ENCODE measurements at regions not wholly inside any gene's neighbourhood (a gene's known extent, or its start where the extent isn't known, plus 50 kb on each side); places are given as distances from the start of the nearest gene placed in this dataset.

DNA sequence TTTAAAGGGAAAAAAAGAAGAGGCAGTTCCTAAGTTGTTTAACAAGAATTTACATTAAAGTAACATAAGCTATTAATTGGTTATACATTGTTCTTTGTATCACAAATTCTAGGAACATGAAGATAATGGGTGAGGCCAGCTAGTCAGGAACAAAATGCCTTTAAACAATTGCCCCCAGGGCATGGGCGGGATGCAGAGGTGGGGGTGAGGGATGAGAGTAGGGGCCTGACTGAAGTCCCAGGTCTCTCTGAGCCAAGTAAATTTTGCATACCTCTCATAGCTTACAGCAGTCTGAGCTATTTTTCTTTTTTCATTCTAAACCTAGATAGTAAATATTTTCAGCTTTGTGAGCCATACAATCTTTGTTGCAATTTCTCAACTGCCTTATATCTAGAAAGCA is 77.8 kb upstream of the RNU6-1 start:
- TF ChIP-seq ZNF416 (CRISPR knock-in tag; IDR thresholded peaks at IDR 0.05) (no peak), SP1 (CRISPR knock-in tag; conservative IDR thresholded peaks at IDR 0.05) (no peak)
- TF ChIP-seq, protein P1, sequence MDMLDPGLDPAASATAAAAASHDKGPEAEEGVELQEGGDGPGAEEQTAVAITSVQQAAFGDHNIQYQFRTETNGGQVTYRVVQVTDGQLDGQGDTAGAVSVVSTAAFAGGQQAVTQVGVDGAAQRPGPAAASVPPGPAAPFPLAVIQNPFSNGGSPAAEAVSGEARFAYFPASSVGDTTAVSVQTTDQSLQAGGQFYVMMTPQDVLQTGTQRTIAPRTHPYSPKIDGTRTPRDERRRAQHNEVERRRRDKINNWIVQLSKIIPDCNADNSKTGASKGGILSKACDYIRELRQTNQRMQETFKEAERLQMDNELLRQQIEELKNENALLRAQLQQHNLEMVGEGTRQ (CRISPR knock-in tag; IDR thresholded peaks at IDR 0.05) = no peak
- TF ChIP-seq, protein P2, sequence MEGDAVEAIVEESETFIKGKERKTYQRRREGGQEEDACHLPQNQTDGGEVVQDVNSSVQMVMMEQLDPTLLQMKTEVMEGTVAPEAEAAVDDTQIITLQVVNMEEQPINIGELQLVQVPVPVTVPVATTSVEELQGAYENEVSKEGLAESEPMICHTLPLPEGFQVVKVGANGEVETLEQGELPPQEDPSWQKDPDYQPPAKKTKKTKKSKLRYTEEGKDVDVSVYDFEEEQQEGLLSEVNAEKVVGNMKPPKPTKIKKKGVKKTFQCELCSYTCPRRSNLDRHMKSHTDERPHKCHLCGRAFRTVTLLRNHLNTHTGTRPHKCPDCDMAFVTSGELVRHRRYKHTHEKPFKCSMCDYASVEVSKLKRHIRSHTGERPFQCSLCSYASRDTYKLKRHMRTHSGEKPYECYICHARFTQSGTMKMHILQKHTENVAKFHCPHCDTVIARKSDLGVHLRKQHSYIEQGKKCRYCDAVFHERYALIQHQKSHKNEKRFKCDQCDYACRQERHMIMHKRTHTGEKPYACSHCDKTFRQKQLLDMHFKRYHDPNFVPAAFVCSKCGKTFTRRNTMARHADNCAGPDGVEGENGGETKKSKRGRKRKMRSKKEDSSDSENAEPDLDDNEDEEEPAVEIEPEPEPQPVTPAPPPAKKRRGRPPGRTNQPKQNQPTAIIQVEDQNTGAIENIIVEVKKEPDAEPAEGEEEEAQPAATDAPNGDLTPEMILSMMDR (IDR thresholded peaks at IDR 0.05) = no peak

All from WTC11 (cell line).